HG02678 (cell line): ENCODE measurements at regions not wholly inside any gene's neighbourhood (a gene's known extent, or its start where the extent isn't known, plus 50 kb on each side); places are given as distances from the start of the nearest gene placed in this dataset.

Experiments
- ATAC-seq: cut with Tn5 transposase; IDR thresholded peaks from one replicate; pipeline ENCODE4 v1.9.1; 2021; ENCODE audit warnings: mild to moderate bottlenecking, moderate library complexity; ENCODE audit not compliant: unreplicated experiment

DNA sequence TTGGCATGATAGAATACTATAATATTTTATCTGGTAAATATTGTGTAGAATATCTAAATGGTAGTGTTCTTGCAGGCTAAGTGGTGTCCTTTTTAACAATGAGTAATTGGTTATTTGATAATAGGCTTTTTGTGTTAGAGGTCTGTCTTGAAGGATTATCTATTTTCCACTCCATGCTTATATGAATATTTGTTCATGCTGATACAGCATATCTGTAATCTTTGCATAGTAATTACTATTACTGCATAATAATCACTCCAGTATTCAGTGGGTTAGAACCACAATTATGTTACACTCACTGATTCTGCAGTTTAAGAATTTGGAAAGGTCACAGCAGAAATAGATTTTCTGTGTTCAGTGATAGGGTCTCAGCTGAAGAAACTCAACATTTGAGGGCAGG lies 1229.9 kb downstream of the MAT2B start:
- ATAC-seq, result no peak

DNA sequence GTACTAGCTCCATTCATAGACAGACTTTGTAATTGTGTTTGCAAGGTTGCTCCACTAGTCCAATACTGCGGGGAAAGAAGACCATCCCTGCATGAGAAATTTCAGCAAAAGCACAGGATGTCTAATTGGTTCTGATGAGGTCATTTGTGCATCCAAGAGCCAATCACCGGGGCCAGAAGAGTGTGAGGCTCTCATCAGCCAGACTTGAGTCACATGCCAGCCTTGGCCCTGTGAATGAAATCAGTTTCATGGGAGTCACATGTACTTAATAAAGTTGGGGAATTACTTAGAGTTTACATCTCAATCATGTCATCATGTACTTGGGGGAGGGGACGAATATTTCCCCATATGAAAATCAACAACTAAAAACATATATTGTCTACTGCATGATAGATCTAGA lies 1236.0 kb downstream of the MAT2B start:
- peak; percentile 15 for ATAC-seq

DNA sequence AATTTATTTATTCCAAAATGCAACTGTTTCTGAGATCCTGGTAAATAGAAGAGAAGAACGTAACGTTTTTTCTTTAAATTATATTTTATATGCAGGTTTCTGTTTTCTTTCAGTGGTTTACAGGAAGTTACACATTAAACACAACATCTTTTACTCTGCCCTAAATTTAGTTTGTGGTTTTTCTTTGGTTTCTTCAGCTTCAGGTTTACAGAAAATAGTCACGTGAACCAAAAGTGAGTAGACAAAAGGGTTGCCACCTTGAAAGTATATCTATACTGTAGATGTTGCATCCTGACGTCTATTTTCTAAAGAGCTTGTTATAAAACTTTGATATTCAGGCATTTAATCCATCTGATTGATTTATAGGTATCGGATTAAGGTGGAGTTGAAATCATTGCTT lies 1236.6 kb downstream of the MAT2B start:
- peak; percentile 94 for ATAC-seq

DNA sequence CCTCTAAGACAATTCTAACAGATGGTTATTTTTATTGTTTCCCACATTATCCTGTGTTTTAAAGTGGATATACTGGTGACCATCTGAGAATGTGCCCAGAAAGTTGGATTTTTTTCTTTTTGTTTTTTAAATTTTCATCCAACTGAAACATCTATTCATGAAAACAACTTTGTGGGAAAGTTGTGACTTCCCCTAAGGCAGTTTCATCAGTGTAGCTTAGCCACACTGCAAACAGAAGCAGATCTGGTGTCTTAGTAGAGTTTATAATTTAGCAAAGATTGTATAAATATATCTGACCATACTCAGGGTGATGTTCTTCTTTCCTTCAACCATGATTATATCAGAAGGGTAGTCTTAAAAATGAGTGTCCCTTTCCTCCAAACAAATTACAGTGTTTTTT lies 1241.3 kb downstream of the MAT2B start:
- ATAC-seq, result no peak

DNA sequence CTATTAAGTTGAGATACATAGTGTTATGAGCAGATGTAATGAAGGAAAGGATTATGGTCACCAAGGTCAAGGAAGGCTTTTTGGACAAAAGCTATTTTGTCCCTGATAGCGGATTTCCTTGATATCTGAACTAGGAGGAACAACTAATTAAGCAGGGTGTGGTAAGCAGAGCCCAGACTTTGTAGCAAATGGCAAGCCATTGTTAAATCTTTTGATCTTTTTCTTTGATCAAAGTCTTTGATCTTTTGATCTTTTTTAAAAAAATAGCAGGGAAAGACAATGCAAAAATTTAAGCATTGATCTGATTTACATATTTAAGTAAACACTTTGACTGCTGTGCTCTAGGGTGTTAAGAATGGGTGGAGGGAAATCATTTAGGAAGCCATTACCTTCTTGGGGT lies 1242.0 kb downstream of the MAT2B start:
- ATAC-seq, result no peak

DNA sequence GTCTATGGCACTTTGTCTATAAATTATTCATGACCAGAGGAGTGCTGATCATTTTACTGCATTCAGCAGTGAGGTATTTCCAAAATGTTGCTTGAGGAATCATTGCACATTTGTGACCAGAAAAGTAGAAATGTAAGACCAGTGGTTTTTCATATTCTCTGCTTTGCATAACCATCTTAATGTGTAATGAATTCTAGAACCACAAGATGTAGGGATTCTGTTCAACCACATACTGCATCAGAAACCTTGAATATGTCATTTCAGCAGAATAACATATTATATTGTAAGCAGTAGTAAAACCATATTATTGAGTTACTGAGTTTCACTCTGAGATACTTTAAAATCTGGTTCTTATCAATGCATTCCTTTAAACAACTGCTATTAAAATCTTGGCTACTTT lies 1243.4 kb downstream of the MAT2B start:
- ATAC-seq, result peak; percentile 86

DNA sequence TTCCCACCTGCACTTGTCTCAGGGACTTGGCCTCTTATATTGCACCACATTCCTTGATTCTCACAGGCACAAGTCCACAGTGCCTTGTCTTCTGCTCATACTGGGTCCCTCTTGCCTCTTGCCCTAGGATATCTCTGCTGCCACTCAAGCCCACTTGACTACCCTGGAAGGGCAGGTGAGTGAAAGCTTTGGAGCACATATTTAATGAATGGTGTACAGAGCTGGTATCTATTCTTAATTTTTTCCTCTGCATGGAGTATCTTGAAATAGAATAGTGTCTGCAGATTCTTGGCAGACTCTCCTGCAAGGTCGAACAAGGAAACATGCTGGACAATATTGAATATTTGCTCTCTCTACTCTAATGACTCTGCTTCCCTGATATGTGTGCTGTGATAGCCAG lies 1248.0 kb downstream of the MAT2B start:
- no peak for ATAC-seq

DNA sequence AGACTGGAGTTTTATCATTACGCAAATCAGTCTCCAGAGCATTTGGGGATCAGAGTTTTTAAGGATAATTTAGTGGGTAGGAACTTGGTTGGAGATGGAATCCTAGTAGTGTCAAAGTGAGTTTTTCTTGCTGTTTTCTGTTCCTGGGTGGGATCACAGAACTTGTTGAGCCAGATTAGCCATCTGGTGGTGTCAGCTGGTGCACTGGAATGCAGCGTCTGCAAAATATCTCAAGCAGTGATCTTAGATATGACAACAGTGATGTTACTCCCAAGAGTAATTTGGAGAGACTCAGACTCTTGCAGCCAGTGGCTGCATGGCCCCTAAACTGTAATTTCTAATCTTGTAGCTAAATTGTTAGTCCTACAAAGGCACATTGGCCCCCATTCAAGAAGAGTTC lies 1257.8 kb downstream of the MAT2B start:
- ATAC-seq, result no peak

DNA sequence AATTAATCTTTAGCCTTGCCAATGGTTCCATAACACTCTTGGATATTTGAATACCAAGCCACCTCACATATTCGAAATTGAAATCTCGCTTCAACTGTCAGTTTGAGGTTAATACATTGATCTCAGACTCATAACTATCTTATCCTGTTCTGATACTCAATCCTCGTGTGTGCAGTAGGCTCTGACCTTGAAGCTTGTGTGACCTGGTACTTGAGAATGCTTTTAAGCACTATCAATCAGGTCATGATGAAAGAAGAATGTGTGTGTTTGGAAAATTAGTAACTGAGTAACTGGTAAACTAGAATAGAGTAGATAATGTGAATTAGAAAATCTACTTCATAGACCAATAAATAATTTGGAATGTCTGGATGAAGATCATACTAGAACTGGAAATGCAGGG lies 1266.7 kb downstream of the MAT2B start:
- ATAC-seq, result no peak

DNA sequence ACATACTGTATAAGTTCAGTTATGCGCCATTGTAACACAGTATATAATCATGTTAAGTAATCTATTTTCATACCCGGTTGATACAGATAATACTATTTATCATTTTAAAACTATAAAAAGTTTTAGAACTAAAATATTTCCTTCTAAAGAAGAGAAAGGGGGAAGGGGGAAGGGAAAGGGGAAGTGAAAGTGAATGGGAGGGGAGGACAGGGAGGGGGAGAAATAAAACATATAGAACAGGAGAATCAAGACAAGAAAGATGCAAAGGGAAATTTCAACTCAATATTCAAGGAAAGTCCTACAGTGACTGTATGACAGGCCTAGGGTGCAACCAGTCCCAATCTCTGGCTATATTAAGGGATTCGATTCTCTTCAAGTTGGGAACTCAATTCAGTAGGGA lies 1278.8 kb downstream of the MAT2B start:
- ATAC-seq, result no peak

DNA sequence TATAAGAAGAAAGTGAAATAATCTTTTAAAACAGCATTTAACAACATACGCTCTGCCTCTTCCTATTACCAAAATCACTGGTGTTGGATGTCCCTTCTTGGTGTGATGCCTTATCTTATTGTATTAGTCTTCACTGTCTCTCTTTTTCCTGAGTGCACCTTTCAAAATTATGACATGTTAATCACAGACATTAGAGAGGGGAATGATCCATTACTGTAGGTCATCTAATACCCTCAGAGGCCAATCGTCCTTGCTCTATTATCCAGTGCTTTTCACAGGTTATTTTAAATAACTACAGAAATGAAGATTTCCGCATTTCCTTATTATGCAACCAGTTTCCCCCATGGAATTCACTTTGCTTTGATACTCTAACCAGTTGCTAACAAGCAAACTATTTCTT lies 1292.7 kb downstream of the MAT2B start:
- ATAC-seq, result no peak

DNA sequence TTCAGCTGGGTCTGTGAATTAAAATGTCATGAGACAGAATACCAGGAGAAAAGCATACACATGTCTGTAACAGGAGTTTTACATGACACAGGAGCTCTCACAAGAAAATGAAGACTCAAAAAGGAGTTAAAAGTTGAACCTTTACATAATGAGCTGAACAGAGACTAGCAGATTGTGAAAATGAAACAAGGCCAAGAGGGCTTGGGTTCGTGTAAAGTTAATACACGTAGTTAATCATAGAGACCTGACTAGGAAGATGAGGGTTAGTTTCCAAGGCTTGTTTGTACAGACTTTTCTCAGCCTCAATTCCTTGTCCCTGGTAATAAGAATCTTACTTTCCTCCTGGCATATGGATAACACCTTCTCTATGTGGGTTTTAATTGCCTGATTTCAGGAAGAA lies 1294.0 kb downstream of the MAT2B start:
- peak; percentile 51 for ATAC-seq

DNA sequence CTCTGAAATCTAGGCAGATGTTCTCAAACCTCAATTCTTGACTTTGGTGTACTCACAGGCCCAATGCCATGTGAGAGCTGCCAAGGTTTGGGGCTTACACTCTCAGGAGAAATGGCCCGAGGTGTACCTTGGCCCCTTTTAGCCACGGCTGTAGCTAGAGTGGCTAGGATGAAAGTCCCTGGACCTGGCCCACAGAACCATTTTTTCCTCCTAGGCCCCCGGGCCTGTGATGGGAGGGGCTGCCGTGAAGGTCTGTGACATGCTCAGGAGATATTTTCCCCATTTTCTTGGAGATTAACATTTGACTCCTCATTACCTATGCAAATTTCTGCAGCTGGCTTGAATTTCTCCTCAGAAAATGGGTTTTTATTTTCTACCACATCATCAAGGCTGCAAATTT lies 1296.5 kb downstream of the MAT2B start:
- no peak for ATAC-seq

DNA sequence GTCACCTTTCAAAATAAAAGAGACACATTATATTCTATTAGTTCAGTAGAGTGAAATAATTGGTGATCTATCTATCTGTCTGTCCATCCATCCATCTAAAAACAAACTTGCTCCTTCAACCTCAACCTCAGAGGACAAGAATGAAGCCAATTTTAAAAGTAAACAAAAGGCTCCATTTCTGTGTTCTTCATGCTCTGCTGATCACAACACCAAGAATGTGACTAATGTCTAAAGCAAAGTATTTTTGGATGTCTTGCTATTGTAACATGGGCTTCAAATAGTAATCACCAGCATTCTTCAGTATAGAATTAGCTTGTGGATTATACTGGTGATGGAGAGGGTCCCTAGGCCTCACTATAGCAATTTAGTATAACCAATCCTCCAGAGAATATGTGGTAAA lies 1304.4 kb downstream of the MAT2B start:
- ATAC-seq, result peak; percentile 68

DNA sequence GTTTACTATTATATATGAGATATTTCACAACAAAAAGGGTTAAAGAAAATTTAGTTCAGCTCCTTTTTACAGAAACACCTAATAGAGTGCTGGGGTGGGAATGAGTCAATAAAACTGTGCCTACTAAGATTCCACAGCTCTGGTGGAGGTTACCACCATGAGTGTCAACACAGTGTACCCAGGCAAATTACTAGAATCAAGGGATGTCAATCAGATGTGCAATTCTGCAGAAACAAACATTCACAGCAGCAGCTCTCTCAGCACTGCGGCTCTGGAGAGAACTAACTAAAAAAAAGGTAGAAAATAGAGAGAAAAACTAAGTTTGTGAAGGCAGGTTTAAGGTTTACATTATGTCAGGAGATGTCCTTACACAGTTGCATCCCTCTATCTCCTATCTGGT lies 1313.0 kb downstream of the MAT2B start:
- ATAC-seq, result no peak

DNA sequence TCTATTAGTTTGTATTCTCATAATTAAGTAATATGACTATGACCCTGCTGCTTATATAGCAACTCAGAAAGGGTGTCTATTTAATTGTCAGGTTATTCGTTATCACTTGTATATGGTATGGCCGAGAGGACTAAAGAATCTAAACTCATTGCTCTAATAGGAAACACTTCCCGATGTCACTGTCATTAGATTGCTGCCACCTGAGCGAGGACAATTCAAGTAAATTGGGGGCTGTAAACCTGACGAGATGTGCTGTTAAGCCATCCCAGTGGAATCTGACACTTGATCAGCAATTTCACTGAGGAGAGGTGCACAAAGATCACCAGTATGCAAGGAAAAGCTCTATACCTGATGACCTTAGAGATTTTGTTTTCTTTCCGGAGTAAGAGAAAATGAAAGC lies 1319.3 kb downstream of the MAT2B start:
- ATAC-seq, result no peak

DNA sequence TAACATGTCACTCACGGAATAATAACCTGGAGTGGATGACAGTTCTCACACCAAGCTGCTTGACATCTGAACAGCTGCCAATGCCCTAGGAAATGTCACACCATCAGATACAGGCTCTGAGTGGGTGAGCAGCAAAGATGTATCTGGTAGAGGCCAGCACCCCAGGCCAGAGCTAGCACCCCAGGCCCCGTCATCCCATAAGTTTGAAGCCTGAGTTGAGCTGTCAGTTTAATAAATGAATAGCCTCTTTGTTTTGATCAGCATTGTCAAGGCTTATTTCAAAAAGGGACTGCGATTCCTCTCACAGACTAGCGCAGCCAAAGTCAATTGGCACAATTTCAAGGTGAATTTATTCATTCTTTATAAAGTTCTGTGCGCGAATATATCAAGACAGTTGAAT lies 1327.1 kb downstream of the MAT2B start:
- no peak for ATAC-seq

DNA sequence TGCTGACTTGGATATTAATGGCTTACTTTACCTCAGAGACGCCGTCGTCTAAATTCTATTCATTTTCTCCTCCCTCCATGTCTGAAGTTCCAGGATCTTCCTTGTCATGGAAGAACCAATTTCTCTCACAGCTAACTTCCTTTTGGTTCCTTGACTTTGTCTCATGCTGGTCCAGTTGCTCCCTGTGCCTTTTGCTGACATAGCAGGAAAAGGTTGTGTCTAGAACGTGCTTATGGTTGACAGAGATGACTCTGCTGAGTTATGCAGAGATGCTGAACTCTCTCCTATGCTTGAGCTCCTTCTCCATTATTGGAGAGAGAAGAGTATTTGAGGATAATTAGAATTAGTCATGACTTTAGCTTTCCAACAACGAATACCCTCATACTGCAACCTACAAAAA lies 1338.9 kb downstream of the MAT2B start:
- ATAC-seq, result no peak

DNA sequence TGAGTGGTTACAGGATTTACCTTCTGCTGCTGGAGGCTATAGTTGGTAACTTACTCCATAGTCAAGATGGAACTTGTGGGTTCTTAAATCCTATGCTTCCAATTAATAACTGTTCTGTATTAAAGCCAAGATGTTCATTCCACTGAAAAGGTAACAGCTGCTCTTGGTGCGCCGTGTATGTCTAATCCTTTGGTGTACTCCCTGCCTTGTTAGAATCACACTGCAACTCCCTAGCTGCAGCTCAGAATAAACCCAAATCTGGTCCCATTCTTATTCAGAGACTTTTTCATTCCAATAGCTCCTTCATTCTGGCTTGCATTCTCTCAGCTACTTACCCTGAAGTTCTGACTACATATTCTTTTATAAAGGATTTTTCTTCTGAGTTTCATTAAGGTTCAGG lies 1355.5 kb downstream of the MAT2B start:
- no peak for ATAC-seq

DNA sequence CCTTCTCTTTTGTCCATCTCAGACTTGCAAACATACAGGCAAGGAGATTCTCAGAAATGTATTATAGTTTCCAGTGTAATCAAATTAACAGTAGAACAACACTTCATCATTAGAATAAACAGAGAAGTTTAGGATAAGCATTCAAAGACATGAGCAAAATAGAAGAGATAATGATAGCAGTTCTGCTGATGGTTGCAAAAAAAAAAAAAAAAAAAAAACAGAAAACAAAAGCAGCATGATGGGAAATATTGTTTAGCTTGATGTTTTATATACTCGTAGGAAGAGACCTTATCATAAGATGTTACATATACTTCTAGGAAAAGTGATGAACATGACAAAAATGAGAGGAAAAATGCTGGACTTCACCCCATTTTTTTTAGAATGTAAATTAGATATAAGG lies 1356.2 kb downstream of the MAT2B start:
- ATAC-seq, result no peak

DNA sequence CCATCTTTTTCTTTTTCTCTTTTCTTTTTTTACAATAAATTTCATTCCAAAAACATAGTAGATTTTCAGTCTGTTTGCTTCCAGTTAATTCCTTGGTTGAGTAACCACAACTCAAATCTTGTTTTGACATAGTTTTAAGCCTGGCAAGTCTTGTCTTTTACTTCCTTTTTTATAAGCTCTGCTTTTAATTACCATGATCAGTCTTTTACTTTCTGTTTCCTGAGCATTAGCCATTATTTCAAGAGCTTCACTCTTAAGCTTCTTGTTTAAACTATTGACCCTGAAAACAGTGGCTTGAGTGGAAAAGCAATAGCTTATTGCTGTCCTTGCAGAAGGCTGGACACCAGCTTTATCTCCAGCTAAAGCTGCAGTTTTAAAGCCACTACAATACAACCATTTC lies 1363.3 kb downstream of the MAT2B start:
- ATAC-seq, result no peak

DNA sequence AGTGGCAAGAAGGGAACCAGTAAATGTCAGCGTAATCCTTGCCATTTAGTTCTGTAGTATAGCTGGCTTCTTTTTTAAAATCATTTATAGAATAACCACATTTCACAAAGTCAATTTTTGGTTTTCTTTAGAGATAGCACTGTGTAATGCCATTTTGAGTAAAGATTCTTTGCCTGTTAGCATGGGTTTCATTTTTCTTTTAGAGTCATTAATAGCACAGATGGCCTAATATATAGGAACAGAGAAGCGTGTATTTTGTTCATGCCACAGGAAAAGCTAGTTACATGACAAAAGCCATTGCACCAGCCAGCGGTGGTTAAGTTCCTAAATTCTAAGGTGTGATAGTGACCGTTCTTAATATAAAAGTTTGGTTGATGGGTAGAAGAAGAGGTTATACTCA lies 1363.9 kb downstream of the MAT2B start:
- ATAC-seq, result no peak

DNA sequence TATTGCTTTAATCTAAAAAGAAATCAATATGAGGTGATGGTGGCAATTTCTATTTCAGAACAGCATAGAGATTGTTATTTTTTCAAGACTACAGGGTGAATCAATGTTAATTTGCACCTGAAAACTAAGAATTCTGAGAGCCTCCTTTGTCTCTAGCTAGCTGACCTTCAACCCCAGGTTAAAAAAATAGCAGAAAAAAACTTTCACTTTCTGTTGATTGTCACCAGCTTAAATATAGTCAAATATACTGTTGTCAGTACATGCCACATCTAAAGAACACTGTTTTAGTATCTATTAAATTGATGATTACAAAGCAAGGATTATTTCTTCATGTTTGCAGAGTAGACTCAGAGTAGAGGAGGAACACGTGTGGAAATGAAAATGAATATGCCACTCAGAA lies 1371.4 kb downstream of the MAT2B start:
- ATAC-seq, result no peak

DNA sequence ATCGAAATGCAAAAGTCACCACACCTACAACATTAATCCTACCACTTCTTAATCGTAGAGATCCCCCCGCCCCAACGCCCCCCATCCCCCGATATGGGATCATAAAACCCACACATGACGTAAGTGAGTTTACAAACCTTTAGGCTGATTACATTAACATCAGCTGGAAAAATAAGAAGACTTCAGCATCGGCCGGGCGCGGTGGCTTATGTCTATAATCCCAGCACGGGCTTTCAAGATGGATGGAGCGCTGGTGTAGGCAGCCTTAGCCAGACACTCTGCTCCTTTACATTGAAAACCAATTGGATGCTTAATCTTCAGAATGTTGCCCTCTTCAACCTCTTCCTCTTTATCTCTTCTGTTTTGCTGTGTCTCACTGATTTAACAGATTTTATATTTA lies 1376.0 kb downstream of the MAT2B start:
- no peak for ATAC-seq
